ENCODE measurements at regions not wholly inside any gene's neighbourhood (a gene's known extent, or its start where the extent isn't known, plus 50 kb on each side); places are given as distances from the start of the nearest gene placed in this dataset.
"Not testable (repeated sequence)": the region's sequence is repeated elsewhere in the genome, so short reads cannot be mapped to it uniquely, and the experiment has no call there.

DNA sequence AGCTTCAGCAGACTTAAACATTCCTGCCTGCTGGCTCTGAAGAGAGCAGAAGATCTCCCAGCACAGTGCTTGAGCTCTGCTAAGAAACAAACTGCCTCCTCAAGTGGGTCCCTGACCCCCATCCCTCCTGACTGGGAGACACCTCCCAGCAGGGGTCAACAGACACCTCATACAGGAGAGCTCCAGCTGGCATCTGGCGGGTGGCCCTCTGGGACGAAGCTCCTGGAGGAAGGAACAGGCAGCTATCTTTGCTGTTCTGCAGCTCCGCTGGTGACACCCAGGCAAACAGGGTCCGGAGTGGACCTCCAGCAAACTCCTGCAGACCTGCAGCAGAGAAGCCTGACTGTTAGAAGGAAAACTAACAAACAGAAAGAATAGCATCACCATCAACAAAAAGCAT is 139.3 kb downstream of the ATXN7L3B start:
- TF ChIP-seq POLR2AphosphoS5 (IDR thresholded peaks at IDR 0.05; ENCODE audit: borderline replicate concordance, low read depth, low read length); EZH2 (IDR thresholded peaks at IDR 0.05); FOXP2 (optimal IDR thresholded peaks at IDR 0.05; ENCODE audit: control extremely low read depth, extremely low read length, insufficient read depth): not testable (repeated sequence)
